Activated CD8-positive, alpha-beta T cell treated with anti-CD3 and anti-CD28 coated beads for 36 hours (primary cell): ENCODE measurements at regions not wholly inside any gene's neighbourhood (a gene's known extent, or its start where the extent isn't known, plus 50 kb on each side); places are given as distances from the start of the nearest gene placed in this dataset.

Experiments used
- ATAC-seq: fragments of 200-7000 bp; cut with Tn5 transposase; one replicate; pipeline ENCODE4 v1.10.0; 2021; ENCODE audit warnings: mild to moderate bottlenecking, moderate library complexity
- CTCF ChIA-PET: fragments of 350-600 bp; sonication (Branson Sonifier 250); formaldehyde crosslinking; loops from one replicate; lab custom pipeline; 2021; ENCODE audit warnings: antibody characterized with exemption; lab: Charles Lee
- POLR2A ChIA-PET: fragments of 350-600 bp; sonication (Branson Sonifier 250); formaldehyde crosslinking; loops from one replicate; lab custom pipeline; 2021; ENCODE audit warnings: antibody characterized with exemption; lab: Charles Lee
- DNase-seq: peaks from one replicate; pipeline ENCODE4 v3.0.0-alpha.2; 2020
- H3K27ac Mint-ChIP-seq: one replicate; pipeline ENCODE4 v1.8.0; 2021; ENCODE audit warnings: mild to moderate bottlenecking, mixed read lengths
- H3K27me3 Mint-ChIP-seq: one replicate; pipeline ENCODE4 v1.8.0; 2021; ENCODE audit warnings: mixed read lengths
- H3K36me3 Mint-ChIP-seq: one replicate; pipeline ENCODE4 v1.8.0; 2021; ENCODE audit warnings: low read depth, mixed read lengths
- H3K4me1 Mint-ChIP-seq: one replicate; pipeline ENCODE4 v1.8.0; 2021; ENCODE audit warnings: low read depth, mixed read lengths
- H3K4me3 Mint-ChIP-seq: one replicate; pipeline ENCODE4 v1.8.0; 2021; ENCODE audit warnings: mild to moderate bottlenecking, moderate library complexity, mixed read lengths
- H3K9me3 Mint-ChIP-seq: one replicate; pipeline ENCODE4 v1.8.0; 2021; ENCODE audit warnings: mixed read lengths
- CTCF ChIP-seq: fragments of 200-600 bp; IDR thresholded peaks from one replicate; pipeline ENCODE4 v1.8.0; 2022; ENCODE audit warnings: antibody characterized with exemption, mild to moderate bottlenecking
- intact Hi-C: fragments of 100-400 bp; cut with micrococcal nuclease; formaldehyde crosslinking; loops from one replicate; pipeline ENCODE4 v1.10.0; 2022

- no peak overlapping the region for H3K4me3 Mint-ChIP-seq
- POLR2A ChIA-PET: no interaction called here
Observed at GRCh38 chr19:30667746-30668145, 295.6 kb downstream of the ZNF536 start.

GRCh38 chr19:30667227-30667626 is 295.0 kb downstream of the ZNF536 start:
- ChIA-PET POLR2A (no interaction called here), CTCF (interaction anchor here (1.2 to 4.8 kb wide), 5 partner anchors 8 to 1557 kb away, joined by 3 to 35 read pairs (median 6); no protein-coding TSS in a partner anchor)
- no peak for TF ChIP-seq CTCF
- no peaks in the 10 kb centered on the region for H3K4me1 Mint-ChIP-seq
- H3K9me3 Mint-ChIP-seq: no peaks in the 10 kb centered on the region
- peaks cover 22% of the 10 kb centered on the region for H3K27me3 Mint-ChIP-seq
- H3K27ac Mint-ChIP-seq: no peak overlapping the region
- H3K36me3 Mint-ChIP-seq: no peaks in the 10 kb centered on the region
- H3K4me3 Mint-ChIP-seq: no peak overlapping the region
- DNase-seq (no peak), ATAC-seq (no peak)
- intact Hi-C loops: loop anchor here (10.0 kb wide), 1 partner anchor 1558 kb away; no protein-coding TSS in a partner anchor

More at GRCh38 chr19:30667746-30668145, 295.6 kb downstream of the ZNF536 start:
- ATAC-seq (no peak), DNase-seq (no peak)
- Mint-ChIP-seq H3K9me3 (no peaks in the 10 kb centered on the region), H3K36me3 (no peaks in the 10 kb centered on the region), H3K4me1 (no peaks in the 10 kb centered on the region), H3K27ac (no peak overlapping the region), H3K27me3 (peaks cover 20% of the 10 kb centered on the region)
- intact Hi-C loops: loop anchor here (10.0 kb wide), 1 partner anchor 1557 kb away; no protein-coding TSS in a partner anchor
- CTCF ChIA-PET: interaction anchor here (1.2 to 4.8 kb wide), 6 partner anchors 7 to 1556 kb away, joined by 3 to 35 read pairs (median 6); no protein-coding TSS in a partner anchor
- no peak for TF ChIP-seq CTCF

- DNase-seq (peak; percentile 58), ATAC-seq (peak; percentile 72)
- H3K4me3 Mint-ChIP-seq: no peak overlapping the region
- no peaks in the 10 kb centered on the region for H3K4me1 Mint-ChIP-seq
- POLR2A ChIA-PET: interaction anchor here (0.6 kb wide), 1 partner anchor 1594 kb away, joined by 3 read pairs; no protein-coding TSS in a partner anchor
- no peaks in the 10 kb centered on the region for H3K9me3 Mint-ChIP-seq
- no peaks in the 10 kb centered on the region for H3K36me3 Mint-ChIP-seq
- TF ChIP-seq CTCF: peak; percentile 80
- intact Hi-C loops: loop anchor here (10.0 kb wide), 1 partner anchor 1558 kb away; no protein-coding TSS in a partner anchor
- CTCF ChIA-PET: interaction anchor here (0.6 to 4.8 kb wide), 10 partner anchors 8 to 1558 kb away, joined by 3 to 35 read pairs (median 4); no protein-coding TSS in a partner anchor
- no peak overlapping the region for H3K27ac Mint-ChIP-seq
- H3K27me3 Mint-ChIP-seq: peaks cover 22% of the 10 kb centered on the region
Observed at GRCh38 chr19:30666301-30666803, 294.2 kb downstream of the ZNF536 start.

- no peaks in the 10 kb centered on the region for H3K36me3 Mint-ChIP-seq
- ChIA-PET POLR2A (no interaction called here), CTCF (interaction anchor here (0.8 to 4.8 kb wide), 6 partner anchors 9 to 1556 kb away, joined by 3 to 35 read pairs (median 5); no protein-coding TSS in a partner anchor)
- H3K27ac Mint-ChIP-seq: no peak overlapping the region
- H3K4me3 Mint-ChIP-seq: no peak overlapping the region
- ATAC-seq: no peak
- H3K27me3 Mint-ChIP-seq: peaks cover 21% of the 10 kb centered on the region
- no peak for TF ChIP-seq CTCF
- no peaks in the 10 kb centered on the region for H3K4me1 Mint-ChIP-seq
- no peak for DNase-seq
- intact Hi-C loops: loop anchor here (10.0 kb wide), 1 partner anchor 1559 kb away; no protein-coding TSS in a partner anchor
- no peaks in the 10 kb centered on the region for H3K9me3 Mint-ChIP-seq
Observed at GRCh38 chr19:30665449-30665848, 293.3 kb downstream of the ZNF536 start.

- CTCF ChIA-PET: interaction anchor here (0.7 kb wide), 1 partner anchor 1843 kb away, joined by 3 read pairs; no protein-coding TSS in a partner anchor
- H3K4me1 Mint-ChIP-seq: no peaks in the 10 kb centered on the region
- H3K36me3 Mint-ChIP-seq: no peaks in the 10 kb centered on the region
- no peak for DNase-seq
- peaks cover 11% of the 10 kb centered on the region for H3K27me3 Mint-ChIP-seq
- H3K4me3 Mint-ChIP-seq: no peak overlapping the region
- H3K27ac Mint-ChIP-seq: no peak overlapping the region
- TF ChIP-seq CTCF: no peak
- ATAC-seq: no peak
- intact Hi-C loops: loop anchor here (10.0 kb wide), 1 partner anchor 1561 kb away; no protein-coding TSS in a partner anchor
- no peaks in the 10 kb centered on the region for H3K9me3 Mint-ChIP-seq
- POLR2A ChIA-PET: no interaction called here
Observed at GRCh38 chr19:30663611-30664174, 291.5 kb downstream of the ZNF536 start.
